ENCODE measurements at regions not wholly inside any gene's neighbourhood (a gene's known extent, or its start where the extent isn't known, plus 50 kb on each side); places are given as distances from the start of the nearest gene placed in this dataset.

GRCh38 chr14:43476822-43477221 is 1030.3 kb downstream of the FSCB start:
- no peaks in the 10 kb centered on the region for H3K9me2 ChIP-seq
- no peaks in the 10 kb centered on the region for H3K27me3 ChIP-seq (ENCODE audit: insufficient read depth)
- ChIA-PET CTCF (no interaction called here), POLR2A (no interaction called here)
- H3K9me3 ChIP-seq, result no peaks in the 10 kb centered on the region
- H3F3A ChIP-seq (replicated peaks; ENCODE audit: insufficient read depth), result no peaks in the 10 kb centered on the region
- 8% methylated on average over 2 of the region's 2 CpGs for WGBS (ENCODE audit: low lambda C conversion rate)
- H3K9ac ChIP-seq, result no peak overlapping the region
- TF ChIP-seq ZBTB33 (IDR thresholded peaks at IDR 0.05; ENCODE audit: borderline replicate concordance, low read depth) (no peak), USF2 (IDR thresholded peaks at IDR 0.05; ENCODE audit: borderline replicate concordance, low read depth, low read length) (no peak), POLR2AphosphoS5 (IDR thresholded peaks at IDR 0.05; ENCODE audit: low read depth, low read length) (no peak), SMC3 (IDR thresholded peaks at IDR 0.05; ENCODE audit: low read depth, low read length) (no peak), USF1 (IDR thresholded peaks at IDR 0.05; ENCODE audit: borderline replicate concordance, low read depth) (no peak), RFX5 (IDR thresholded peaks at IDR 0.05; ENCODE audit: low read length) (no peak), YY1 (IDR thresholded peaks at IDR 0.05; ENCODE audit: low read depth) (no peak), TAF1 (IDR thresholded peaks at IDR 0.05; ENCODE audit: borderline replicate concordance, low read depth, low read length) (no peak), RAD21 (IDR thresholded peaks at IDR 0.05; ENCODE audit: low read length) (no peak), ELF1 (IDR thresholded peaks at IDR 0.05) (no peak), RCOR1 (IDR thresholded peaks at IDR 0.05; ENCODE audit: low read length) (no peak), JUND (IDR thresholded peaks at IDR 0.05) (no peak), GATA2 (CRISPR knock-in tag; IDR thresholded peaks at IDR 0.05) (no peak), TCF12 (IDR thresholded peaks at IDR 0.05) (no peak), MEF2A (IDR thresholded peaks at IDR 0.05; ENCODE audit: borderline replicate concordance, low read depth) (no peak), CHD2 (IDR thresholded peaks at IDR 0.05; ENCODE audit: low read length, partially characterized antibody) (no peak)
- no peaks in the 10 kb centered on the region for H3K4me1 ChIP-seq (ENCODE audit: control insufficient read depth in 1 of 2, insufficient read depth in 2 of 2, low read depth in 1 of 2, low read length in 1 of 2)
- no peaks in the 10 kb centered on the region for H3K36me3 ChIP-seq (replicated peaks in 1 of 2; ENCODE audit: control insufficient read depth in 1 of 2, insufficient read depth in 2 of 2, low read length in 1 of 2)
- H3K4me3 ChIP-seq (ENCODE audit: low read depth in 2 of 2, low read length in 1 of 2), result no peak overlapping the region
- no peak overlapping the region for H2AFZ ChIP-seq (ENCODE audit: low read depth)
- DNase-seq, result no peak
- no peaks in the 10 kb centered on the region for H3K79me2 ChIP-seq (ENCODE audit: insufficient read depth)
- H3K4me2 ChIP-seq, result no peak overlapping the region
- no peaks in the 10 kb centered on the region for H4K20me1 ChIP-seq (ENCODE audit: insufficient read depth)
- no peak overlapping the region for H3K27ac ChIP-seq (ENCODE audit: low read depth in 2 of 2, low read length in 1 of 2)

GRCh38 chr14:43475757-43476156 is 1031.3 kb downstream of the FSCB start:
- no peaks in the 10 kb centered on the region for H4K20me1 ChIP-seq (ENCODE audit: insufficient read depth)
- H3K9me3 ChIP-seq, result no peaks in the 10 kb centered on the region
- H3K27me3 ChIP-seq (ENCODE audit: insufficient read depth), result no peaks in the 10 kb centered on the region
- H3K36me3 ChIP-seq (replicated peaks in 1 of 2; ENCODE audit: control insufficient read depth in 1 of 2, insufficient read depth in 2 of 2, low read length in 1 of 2), result no peaks in the 10 kb centered on the region
- no peaks in the 10 kb centered on the region for H3K9me2 ChIP-seq
- no peaks in the 10 kb centered on the region for H3K4me1 ChIP-seq (ENCODE audit: control insufficient read depth in 1 of 2, insufficient read depth in 2 of 2, low read depth in 1 of 2, low read length in 1 of 2)
- H3K79me2 ChIP-seq (ENCODE audit: insufficient read depth), result no peaks in the 10 kb centered on the region
- no peak overlapping the region for H3K27ac ChIP-seq (ENCODE audit: low read depth in 2 of 2, low read length in 1 of 2)
- no peak overlapping the region for H3K4me2 ChIP-seq
- ChIA-PET CTCF (no interaction called here), POLR2A (no interaction called here)
- H2AFZ ChIP-seq (ENCODE audit: low read depth), result no peak overlapping the region
- H3K9ac ChIP-seq, result no peak overlapping the region
- DNase-seq, result no peak
- H3F3A ChIP-seq (replicated peaks; ENCODE audit: insufficient read depth), result no peaks in the 10 kb centered on the region
- no peak overlapping the region for H3K4me3 ChIP-seq (ENCODE audit: low read depth in 2 of 2, low read length in 1 of 2)
- TF ChIP-seq EP300 (IDR thresholded peaks at IDR 0.05; ENCODE audit: borderline replicate concordance in 1 of 2, low read depth in 1 of 2, low read length in 1 of 2) (no peak), ELF1 (IDR thresholded peaks at IDR 0.05) (no peak), TCF12 (IDR thresholded peaks at IDR 0.05) (no peak), EZH2phosphoT487 (IDR thresholded peaks at IDR 0.05; ENCODE audit: borderline replicate concordance, low read depth) (no peak), GATA2 (CRISPR knock-in tag; IDR thresholded peaks at IDR 0.05) (no peak), RCOR1 (IDR thresholded peaks at IDR 0.05; ENCODE audit: low read length) (no peak), ZBTB33 (IDR thresholded peaks at IDR 0.05; ENCODE audit: borderline replicate concordance, low read depth) (no peak), MXI1 (IDR thresholded peaks at IDR 0.05; ENCODE audit: low read depth, low read length) (no peak), NRF1 (IDR thresholded peaks at IDR 0.05; ENCODE audit: low read depth, low read length) (no peak), RAD21 (IDR thresholded peaks at IDR 0.05; ENCODE audit: low read length) (no peak), RXRA (IDR thresholded peaks at IDR 0.05; ENCODE audit: borderline replicate concordance, low read depth) (no peak), IRF3 (IDR thresholded peaks at IDR 0.05; ENCODE audit: low read depth, low read length) (no peak), TAF1 (IDR thresholded peaks at IDR 0.05; ENCODE audit: borderline replicate concordance, low read depth, low read length) (no peak), RFX5 (IDR thresholded peaks at IDR 0.05; ENCODE audit: low read length) (no peak), FOXJ3 (CRISPR knock-in tag; IDR thresholded peaks at IDR 0.05) (no peak)

Measured in SK-N-SH (cell line).